ENCODE measurements at regions not wholly inside any gene's neighbourhood (a gene's known extent, or its start where the extent isn't known, plus 50 kb on each side); places are given as distances from the start of the nearest gene placed in this dataset.

DNA sequence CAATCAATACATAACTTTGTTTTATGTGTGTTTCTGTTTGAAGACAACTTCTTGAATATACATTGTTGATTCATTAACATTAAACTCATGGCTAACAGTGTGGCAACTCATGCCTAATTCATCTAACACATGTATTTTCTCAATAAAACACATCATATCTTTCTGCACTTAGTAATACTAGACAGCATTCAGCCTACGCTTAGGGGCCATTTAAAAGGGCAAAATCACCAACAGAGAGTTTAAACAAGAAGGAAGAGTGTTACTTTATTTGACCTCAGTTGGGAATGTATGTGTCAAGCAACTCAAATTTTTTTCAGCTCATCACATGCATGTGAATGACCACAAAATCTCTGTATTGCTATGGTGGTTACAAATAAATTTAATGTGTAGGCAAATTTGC, 128.8 kb upstream of the AADACL2 start:
- no peak overlapping the region for H3K18ac ChIP-seq (ENCODE audit: extremely low read depth, low read length)
- CTCF ChIA-PET (ENCODE audit: partially characterized antibody): no interaction called here
- POLR2A ChIA-PET (ENCODE audit: partially characterized antibody): no interaction called here
- TF ChIP-seq, protein P1, sequence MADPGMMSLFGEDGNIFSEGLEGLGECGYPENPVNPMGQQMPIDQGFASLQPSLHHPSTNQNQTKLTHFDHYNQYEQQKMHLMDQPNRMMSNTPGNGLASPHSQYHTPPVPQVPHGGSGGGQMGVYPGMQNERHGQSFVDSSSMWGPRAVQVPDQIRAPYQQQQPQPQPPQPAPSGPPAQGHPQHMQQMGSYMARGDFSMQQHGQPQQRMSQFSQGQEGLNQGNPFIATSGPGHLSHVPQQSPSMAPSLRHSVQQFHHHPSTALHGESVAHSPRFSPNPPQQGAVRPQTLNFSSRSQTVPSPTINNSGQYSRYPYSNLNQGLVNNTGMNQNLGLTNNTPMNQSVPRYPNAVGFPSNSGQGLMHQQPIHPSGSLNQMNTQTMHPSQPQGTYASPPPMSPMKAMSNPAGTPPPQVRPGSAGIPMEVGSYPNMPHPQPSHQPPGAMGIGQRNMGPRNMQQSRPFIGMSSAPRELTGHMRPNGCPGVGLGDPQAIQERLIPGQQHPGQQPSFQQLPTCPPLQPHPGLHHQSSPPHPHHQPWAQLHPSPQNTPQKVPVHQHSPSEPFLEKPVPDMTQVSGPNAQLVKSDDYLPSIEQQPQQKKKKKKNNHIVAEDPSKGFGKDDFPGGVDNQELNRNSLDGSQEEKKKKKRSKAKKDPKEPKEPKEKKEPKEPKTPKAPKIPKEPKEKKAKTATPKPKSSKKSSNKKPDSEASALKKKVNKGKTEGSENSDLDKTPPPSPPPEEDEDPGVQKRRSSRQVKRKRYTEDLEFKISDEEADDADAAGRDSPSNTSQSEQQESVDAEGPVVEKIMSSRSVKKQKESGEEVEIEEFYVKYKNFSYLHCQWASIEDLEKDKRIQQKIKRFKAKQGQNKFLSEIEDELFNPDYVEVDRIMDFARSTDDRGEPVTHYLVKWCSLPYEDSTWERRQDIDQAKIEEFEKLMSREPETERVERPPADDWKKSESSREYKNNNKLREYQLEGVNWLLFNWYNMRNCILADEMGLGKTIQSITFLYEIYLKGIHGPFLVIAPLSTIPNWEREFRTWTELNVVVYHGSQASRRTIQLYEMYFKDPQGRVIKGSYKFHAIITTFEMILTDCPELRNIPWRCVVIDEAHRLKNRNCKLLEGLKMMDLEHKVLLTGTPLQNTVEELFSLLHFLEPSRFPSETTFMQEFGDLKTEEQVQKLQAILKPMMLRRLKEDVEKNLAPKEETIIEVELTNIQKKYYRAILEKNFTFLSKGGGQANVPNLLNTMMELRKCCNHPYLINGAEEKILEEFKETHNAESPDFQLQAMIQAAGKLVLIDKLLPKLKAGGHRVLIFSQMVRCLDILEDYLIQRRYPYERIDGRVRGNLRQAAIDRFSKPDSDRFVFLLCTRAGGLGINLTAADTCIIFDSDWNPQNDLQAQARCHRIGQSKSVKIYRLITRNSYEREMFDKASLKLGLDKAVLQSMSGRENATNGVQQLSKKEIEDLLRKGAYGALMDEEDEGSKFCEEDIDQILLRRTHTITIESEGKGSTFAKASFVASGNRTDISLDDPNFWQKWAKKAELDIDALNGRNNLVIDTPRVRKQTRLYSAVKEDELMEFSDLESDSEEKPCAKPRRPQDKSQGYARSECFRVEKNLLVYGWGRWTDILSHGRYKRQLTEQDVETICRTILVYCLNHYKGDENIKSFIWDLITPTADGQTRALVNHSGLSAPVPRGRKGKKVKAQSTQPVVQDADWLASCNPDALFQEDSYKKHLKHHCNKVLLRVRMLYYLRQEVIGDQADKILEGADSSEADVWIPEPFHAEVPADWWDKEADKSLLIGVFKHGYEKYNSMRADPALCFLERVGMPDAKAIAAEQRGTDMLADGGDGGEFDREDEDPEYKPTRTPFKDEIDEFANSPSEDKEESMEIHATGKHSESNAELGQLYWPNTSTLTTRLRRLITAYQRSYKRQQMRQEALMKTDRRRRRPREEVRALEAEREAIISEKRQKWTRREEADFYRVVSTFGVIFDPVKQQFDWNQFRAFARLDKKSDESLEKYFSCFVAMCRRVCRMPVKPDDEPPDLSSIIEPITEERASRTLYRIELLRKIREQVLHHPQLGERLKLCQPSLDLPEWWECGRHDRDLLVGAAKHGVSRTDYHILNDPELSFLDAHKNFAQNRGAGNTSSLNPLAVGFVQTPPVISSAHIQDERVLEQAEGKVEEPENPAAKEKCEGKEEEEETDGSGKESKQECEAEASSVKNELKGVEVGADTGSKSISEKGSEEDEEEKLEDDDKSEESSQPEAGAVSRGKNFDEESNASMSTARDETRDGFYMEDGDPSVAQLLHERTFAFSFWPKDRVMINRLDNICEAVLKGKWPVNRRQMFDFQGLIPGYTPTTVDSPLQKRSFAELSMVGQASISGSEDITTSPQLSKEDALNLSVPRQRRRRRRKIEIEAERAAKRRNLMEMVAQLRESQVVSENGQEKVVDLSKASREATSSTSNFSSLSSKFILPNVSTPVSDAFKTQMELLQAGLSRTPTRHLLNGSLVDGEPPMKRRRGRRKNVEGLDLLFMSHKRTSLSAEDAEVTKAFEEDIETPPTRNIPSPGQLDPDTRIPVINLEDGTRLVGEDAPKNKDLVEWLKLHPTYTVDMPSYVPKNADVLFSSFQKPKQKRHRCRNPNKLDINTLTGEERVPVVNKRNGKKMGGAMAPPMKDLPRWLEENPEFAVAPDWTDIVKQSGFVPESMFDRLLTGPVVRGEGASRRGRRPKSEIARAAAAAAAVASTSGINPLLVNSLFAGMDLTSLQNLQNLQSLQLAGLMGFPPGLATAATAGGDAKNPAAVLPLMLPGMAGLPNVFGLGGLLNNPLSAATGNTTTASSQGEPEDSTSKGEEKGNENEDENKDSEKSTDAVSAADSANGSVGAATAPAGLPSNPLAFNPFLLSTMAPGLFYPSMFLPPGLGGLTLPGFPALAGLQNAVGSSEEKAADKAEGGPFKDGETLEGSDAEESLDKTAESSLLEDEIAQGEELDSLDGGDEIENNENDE (IDR thresholded peaks at IDR 0.05; ENCODE audit: insufficient replicate concordance, low read length): no peak

More for the DNA sequence above, 128.8 kb upstream of the AADACL2 start:
- no peaks in the 10 kb centered on the region for H3K4me1 ChIP-seq (replicated peaks in 1 of 4; ENCODE audit: control insufficient read depth in 3 of 4, insufficient read depth in 4 of 4, low read length in 3 of 4)
- H2BK5ac ChIP-seq (ENCODE audit: low read depth, low read length): no peak overlapping the region
- no peak overlapping the region for H2BK20ac ChIP-seq (ENCODE audit: low read length)
- no peak overlapping the region for H3K4me3 ChIP-seq (ENCODE audit: extremely low read depth in 1 of 4, insufficient read depth in 2 of 4, low read depth in 3 of 4, low read length in 4 of 4)
- H3K9me3 ChIP-seq (ENCODE audit: insufficient read depth in 2 of 2, low read depth in 1 of 2, low read length in 1 of 2): no peaks in the 10 kb centered on the region
- H2BK15ac ChIP-seq (ENCODE audit: low read length): no peak overlapping the region
- no peak overlapping the region for H2BK120ac ChIP-seq (replicated peaks; ENCODE audit: low read depth, low read length)
- H4K8ac ChIP-seq (ENCODE audit: extremely low read depth, insufficient read depth, low read length): no peak overlapping the region
- no peaks in the 10 kb centered on the region for H3K79me1 ChIP-seq (ENCODE audit: low read depth, low read length)
- no peak overlapping the region for H3K4ac ChIP-seq (replicated peaks; ENCODE audit: insufficient read length, low read depth, low read length)
- WGBS, 2 experiments (ENCODE audit: extremely low coverage in 1 of 2, insufficient coverage in 1 of 2, insufficient read length in 1 of 2, insufficient replicate concordance in 2 of 2, low coverage in 1 of 2, low lambda C conversion rate in 2 of 2, missing lambda C conversion rate in 1 of 2): 84% methylated on average over 1 of the region's 1 CpG; no CpG with 5 or more reads in 1 of the 2 experiments
- no peak overlapping the region for H3K14ac ChIP-seq (ENCODE audit: insufficient read length)
- no peaks in the 10 kb centered on the region; the same call in 1 of the 2 replicates for H3K23me2 ChIP-seq (ENCODE audit: low read depth, low read length)
- no peaks in the 10 kb centered on the region for H4K20me1 ChIP-seq (replicated peaks in 1 of 2; ENCODE audit: control insufficient read depth in 1 of 2, insufficient read depth in 2 of 2, low read length in 2 of 2)
- H2BK12ac ChIP-seq (ENCODE audit: low read depth, low read length): no peak overlapping the region
- H3K27ac ChIP-seq (ENCODE audit: low read depth, low read length): no peak overlapping the region
- DNase-seq (ENCODE audit: low read depth in 1 of 2, low spot score in 2 of 2): no peak
- H2AFZ ChIP-seq (ENCODE audit: low read length): no peak overlapping the region
- H3K23ac ChIP-seq (ENCODE audit: insufficient read length): no peak overlapping the region
- no peak overlapping the region for H3K56ac ChIP-seq (replicated peaks; ENCODE audit: insufficient read length, low read depth, low read length)
- no peak overlapping the region for H3K4me2 ChIP-seq (ENCODE audit: insufficient read depth in 1 of 2, low read depth in 2 of 2, low read length in 2 of 2)
- no peaks in the 10 kb centered on the region for H3K36me3 ChIP-seq (ENCODE audit: control insufficient read depth in 2 of 4, insufficient read depth in 4 of 4, low read length in 3 of 4)
- H3K79me2 ChIP-seq (ENCODE audit: control insufficient read depth in 1 of 2, insufficient read depth in 2 of 2, low read length in 2 of 2): no peaks in the 10 kb centered on the region
- no peak overlapping the region for H4K91ac ChIP-seq (replicated peaks; ENCODE audit: insufficient read length, low read length)
- H3K27me3 ChIP-seq (replicated peaks in 1 of 4; ENCODE audit: control insufficient read depth in 3 of 4, extremely low read depth in 1 of 4, insufficient read depth in 3 of 4, low read length in 3 of 4): no peaks in the 10 kb centered on the region
- no peak overlapping the region for H4K5ac ChIP-seq (ENCODE audit: insufficient read length, low read depth, low read length)
- no peak overlapping the region for H2AK5ac ChIP-seq (ENCODE audit: low read depth, low read length)
- no peak overlapping the region for H3K9ac ChIP-seq (replicated peaks in 1 of 4; ENCODE audit: extremely low read depth in 1 of 4, low read depth in 3 of 4, low read length in 3 of 4)
- no peak for FAIRE-seq
